ENCODE measurements at regions not wholly inside any gene's neighbourhood (a gene's known extent, or its start where the extent isn't known, plus 50 kb on each side); places are given as distances from the start of the nearest gene placed in this dataset.

DNA sequence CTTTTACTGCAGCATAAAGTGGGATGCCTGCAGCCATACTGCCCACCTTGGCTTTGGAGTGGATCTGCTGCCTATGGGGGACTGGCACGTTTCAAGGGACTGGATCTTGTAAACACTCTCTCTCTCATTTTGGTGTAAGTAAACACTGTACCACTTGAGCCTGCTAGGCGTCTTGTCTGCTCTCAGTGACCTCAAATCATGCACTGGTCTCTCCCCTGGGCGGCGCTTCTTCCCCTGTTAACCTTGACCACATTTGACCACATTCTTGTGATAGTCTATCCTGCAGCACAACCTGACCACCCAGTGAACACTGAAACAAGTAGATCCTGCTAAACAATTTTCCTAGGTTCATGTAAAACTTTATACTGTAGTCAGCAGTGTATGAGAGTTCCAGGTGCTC, 82.6 kb upstream of the HNMT start:
- 85 to 88% methylated on average over 4 of the region's 4 CpGs for WGBS, 2 donors
- no peak for ATAC-seq (ENCODE audit: low FRiP score)
- intact Hi-C loops (cut with DNase I): no loop called here
- H3K36me3 ChIP-seq (ENCODE audit: control insufficient read depth in 1 of 2, insufficient read depth in 2 of 2, low read length in 1 of 2): no peaks in the 10 kb centered on the region
- DNase-seq: no peak
- no peaks in the 10 kb centered on the region for H3K27me3 ChIP-seq (ENCODE audit: control insufficient read depth in 1 of 2, insufficient read depth in 2 of 2, low read length in 1 of 2)
- H3K4me1 ChIP-seq (ENCODE audit: control insufficient read depth in 1 of 2, insufficient read depth in 2 of 2, low read length in 2 of 2): no peaks in the 10 kb centered on the region
- no peak overlapping the region for H3K4me3 ChIP-seq (ENCODE audit: low read length in 2 of 2)
- H3K27ac ChIP-seq (ENCODE audit: low read depth in 1 of 2, low read length in 2 of 2): no peak overlapping the region
- peaks cover 6% of the 10 kb centered on the region for H3K9me3 ChIP-seq (ENCODE audit: control insufficient read depth, low read length)

DNA sequence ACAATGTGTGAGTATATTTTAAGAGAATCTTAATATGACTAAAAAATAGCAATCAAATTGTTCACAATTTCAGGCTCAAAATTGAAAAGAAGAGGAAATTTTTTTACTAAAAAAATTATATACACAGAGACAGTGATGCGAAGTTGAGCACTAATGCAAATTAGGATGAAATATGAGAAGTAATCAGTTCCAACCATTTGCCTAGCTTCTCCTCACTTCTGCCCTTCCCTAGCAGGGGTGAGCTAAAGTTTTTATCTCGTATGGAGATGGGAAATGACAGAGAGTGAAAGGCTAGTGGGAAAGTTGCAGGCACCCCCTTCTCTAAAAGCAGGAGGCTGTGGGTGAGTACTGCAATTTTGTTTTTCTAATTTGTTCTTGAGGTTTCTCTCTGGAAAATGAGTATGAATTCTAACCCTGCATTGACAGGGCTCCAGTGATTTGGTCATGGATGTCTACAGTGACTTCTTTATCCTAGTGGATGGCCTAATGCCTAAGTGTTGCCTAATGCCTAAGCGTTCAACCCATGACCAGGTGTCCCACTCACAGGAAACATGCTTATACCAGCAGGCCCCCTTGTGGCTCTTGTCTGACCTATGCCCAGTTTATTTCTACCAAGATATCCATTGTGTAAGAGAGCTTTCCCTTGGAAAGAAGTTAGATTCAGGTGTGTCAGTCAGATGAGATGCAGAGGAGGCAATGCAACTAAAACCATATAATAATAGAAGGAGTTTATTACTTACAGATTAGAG, 78.0 kb upstream of the HNMT start:
- WGBS, 2 donors: 65 to 67% methylated on average over 3 of the region's 3 CpGs
- no peak overlapping the region for H3K27ac ChIP-seq (ENCODE audit: low read depth in 1 of 2, low read length in 2 of 2)
- H3K27me3 ChIP-seq (ENCODE audit: control insufficient read depth in 1 of 2, insufficient read depth in 2 of 2, low read length in 1 of 2): no peaks in the 10 kb centered on the region
- intact Hi-C loops (cut with DNase I): no loop called here
- H3K9me3 ChIP-seq (ENCODE audit: control insufficient read depth, low read length): peaks cover 5% of the 10 kb centered on the region
- no peaks in the 10 kb centered on the region for H3K4me1 ChIP-seq (ENCODE audit: control insufficient read depth in 1 of 2, insufficient read depth in 2 of 2, low read length in 2 of 2)
- ATAC-seq (ENCODE audit: low FRiP score) (no peak), DNase-seq (no peak)
- H3K36me3 ChIP-seq (ENCODE audit: control insufficient read depth in 1 of 2, insufficient read depth in 2 of 2, low read length in 1 of 2): no peaks in the 10 kb centered on the region
- no peak overlapping the region for H3K4me3 ChIP-seq (ENCODE audit: low read length in 2 of 2)

DNA sequence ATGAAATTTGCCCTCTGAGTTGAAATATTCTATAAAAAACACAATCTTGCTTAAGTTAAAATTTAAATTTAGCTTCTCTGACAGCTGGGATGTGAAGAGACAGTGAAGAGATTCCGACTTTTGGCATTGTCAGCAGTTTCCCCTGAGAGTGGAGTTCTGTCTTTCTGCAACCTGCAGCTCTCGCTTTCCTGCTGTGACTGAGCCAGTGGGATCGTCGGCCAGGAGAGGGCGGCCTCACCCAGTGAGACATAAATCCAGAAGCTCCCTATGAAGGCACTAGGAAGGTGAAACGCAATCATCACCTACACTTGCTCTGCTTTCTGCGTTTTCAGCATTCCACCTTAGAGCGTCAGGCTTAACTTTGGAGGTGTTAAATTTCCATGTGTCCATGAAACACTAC, 75.4 kb upstream of the HNMT start:
- intact Hi-C loops (cut with DNase I): no loop called here
- no peak overlapping the region for H3K4me3 ChIP-seq (ENCODE audit: low read length in 2 of 2)
- H3K27ac ChIP-seq (ENCODE audit: low read depth in 1 of 2, low read length in 2 of 2): no peak overlapping the region
- ATAC-seq (ENCODE audit: low FRiP score) (no peak), DNase-seq (no peak)
- no peaks in the 10 kb centered on the region for H3K27me3 ChIP-seq (ENCODE audit: control insufficient read depth in 1 of 2, insufficient read depth in 2 of 2, low read length in 1 of 2)
- H3K36me3 ChIP-seq (ENCODE audit: control insufficient read depth in 1 of 2, insufficient read depth in 2 of 2, low read length in 1 of 2): no peaks in the 10 kb centered on the region
- H3K4me1 ChIP-seq (ENCODE audit: control insufficient read depth in 1 of 2, insufficient read depth in 2 of 2, low read length in 2 of 2): no peaks in the 10 kb centered on the region
- 23 to 24% methylated on average over 8 of the region's 8 CpGs for WGBS, 2 donors
- no peaks in the 10 kb centered on the region for H3K9me3 ChIP-seq (ENCODE audit: control insufficient read depth, low read length)

DNA sequence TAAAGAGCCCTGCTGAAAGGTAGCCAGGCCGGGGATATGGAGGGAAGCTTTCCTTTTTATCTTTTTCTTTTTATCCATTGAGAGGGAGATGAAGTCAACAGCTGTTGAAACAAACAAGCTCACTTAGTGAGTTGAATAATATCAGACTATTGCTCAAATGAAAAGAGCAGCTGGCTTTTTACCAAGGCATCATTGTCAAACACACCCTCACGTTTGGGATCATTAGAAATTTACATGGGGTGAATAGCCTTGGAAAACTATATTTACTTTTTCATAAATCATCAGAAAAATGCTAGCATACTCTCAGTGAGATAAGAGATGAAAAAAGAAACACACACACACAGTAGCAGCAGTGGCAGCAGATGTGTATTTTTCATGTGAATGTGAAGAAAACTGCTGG, 71.5 kb upstream of the HNMT start:
- 75 to 80% methylated on average over 2 of the region's 2 CpGs for WGBS, 2 donors

DNA sequence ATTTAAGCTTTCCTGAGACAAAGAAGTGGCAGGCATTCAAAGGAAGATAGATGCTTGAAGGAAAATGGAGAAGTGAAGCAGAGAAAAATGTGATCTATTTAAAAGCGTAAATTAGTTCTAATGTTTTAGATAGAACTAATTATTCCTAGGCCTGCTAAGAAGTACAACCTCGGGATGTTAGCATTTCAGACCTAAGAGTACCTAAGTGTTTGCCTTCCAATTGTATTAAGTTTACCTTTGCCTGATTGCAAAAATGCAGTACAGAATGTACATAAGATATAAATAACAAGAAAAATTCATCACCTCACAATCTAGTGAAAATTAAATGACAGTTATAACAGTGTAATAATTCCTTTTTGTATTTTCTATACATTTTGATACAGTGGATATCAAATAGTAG, 71.1 kb upstream of the HNMT start:
- no peaks in the 10 kb centered on the region for H3K4me1 ChIP-seq (ENCODE audit: control insufficient read depth in 1 of 2, insufficient read depth in 2 of 2, low read length in 2 of 2)
- WGBS, 2 donors: 88 to 94% methylated on average over 2 of the region's 2 CpGs
- no peak for ATAC-seq (ENCODE audit: low FRiP score)

More for the DNA sequence above, 71.5 kb upstream of the HNMT start:
- intact Hi-C loops (cut with DNase I): no loop called here
- Histone ChIP-seq H3K27ac (ENCODE audit: low read depth in 1 of 2, low read length in 2 of 2) (no peak overlapping the region), H3K36me3 (ENCODE audit: control insufficient read depth in 1 of 2, insufficient read depth in 2 of 2, low read length in 1 of 2) (no peaks in the 10 kb centered on the region), H3K4me3 (ENCODE audit: low read length in 2 of 2) (no peak overlapping the region), H3K4me1 (ENCODE audit: control insufficient read depth in 1 of 2, insufficient read depth in 2 of 2, low read length in 2 of 2) (no peaks in the 10 kb centered on the region), H3K27me3 (ENCODE audit: control insufficient read depth in 1 of 2, insufficient read depth in 2 of 2, low read length in 1 of 2) (no peaks in the 10 kb centered on the region), H3K9me3 (ENCODE audit: control insufficient read depth, low read length) (no peaks in the 10 kb centered on the region)
- no peak for DNase-seq
- no peak for ATAC-seq (ENCODE audit: low FRiP score)

DNA sequence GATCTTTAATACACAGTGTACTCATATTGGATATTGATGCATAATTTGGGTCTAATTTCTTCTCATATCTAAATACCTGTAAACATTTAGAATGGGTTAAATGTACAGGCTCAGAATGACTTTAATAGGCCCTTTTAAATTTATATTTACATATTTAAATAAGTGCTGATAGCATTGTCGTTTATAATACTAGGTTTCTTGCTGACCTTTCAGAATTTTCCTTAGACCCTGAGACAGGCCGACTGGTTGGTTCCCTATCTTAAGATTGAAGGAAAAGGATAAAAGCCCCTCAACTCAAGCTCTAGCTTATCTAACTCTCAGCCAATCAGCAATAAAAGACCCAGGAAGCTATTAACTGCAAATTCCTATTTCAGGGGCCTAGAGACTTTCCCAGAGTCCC, 67.8 kb upstream of the HNMT start:
- H3K36me3 ChIP-seq (ENCODE audit: control insufficient read depth in 1 of 2, insufficient read depth in 2 of 2, low read length in 1 of 2): no peaks in the 10 kb centered on the region
- no peaks in the 10 kb centered on the region for H3K27me3 ChIP-seq (ENCODE audit: control insufficient read depth in 1 of 2, insufficient read depth in 2 of 2, low read length in 1 of 2)
- H3K4me3 ChIP-seq (ENCODE audit: low read length in 2 of 2): no peak overlapping the region
- H3K9me3 ChIP-seq (ENCODE audit: control insufficient read depth, low read length): no peaks in the 10 kb centered on the region
- no peak for ATAC-seq (ENCODE audit: low FRiP score)
- no peak overlapping the region for H3K27ac ChIP-seq (ENCODE audit: low read depth in 1 of 2, low read length in 2 of 2)
- WGBS, 2 donors: 58 to 82% methylated on average over 2 of the region's 2 CpGs
- no peak for DNase-seq
- intact Hi-C loops (cut with DNase I): no loop called here
- H3K4me1 ChIP-seq (ENCODE audit: control insufficient read depth in 1 of 2, insufficient read depth in 2 of 2, low read length in 2 of 2): no peaks in the 10 kb centered on the region

More for the DNA sequence above, 71.1 kb upstream of the HNMT start:
- intact Hi-C loops (cut with DNase I): no loop called here
- Histone ChIP-seq H3K9me3 (ENCODE audit: control insufficient read depth, low read length) (no peaks in the 10 kb centered on the region), H3K36me3 (ENCODE audit: control insufficient read depth in 1 of 2, insufficient read depth in 2 of 2, low read length in 1 of 2) (no peaks in the 10 kb centered on the region), H3K27ac (ENCODE audit: low read depth in 1 of 2, low read length in 2 of 2) (no peak overlapping the region), H3K4me3 (ENCODE audit: low read length in 2 of 2) (no peak overlapping the region), H3K27me3 (ENCODE audit: control insufficient read depth in 1 of 2, insufficient read depth in 2 of 2, low read length in 1 of 2) (no peaks in the 10 kb centered on the region)
- no peak for DNase-seq

DNA sequence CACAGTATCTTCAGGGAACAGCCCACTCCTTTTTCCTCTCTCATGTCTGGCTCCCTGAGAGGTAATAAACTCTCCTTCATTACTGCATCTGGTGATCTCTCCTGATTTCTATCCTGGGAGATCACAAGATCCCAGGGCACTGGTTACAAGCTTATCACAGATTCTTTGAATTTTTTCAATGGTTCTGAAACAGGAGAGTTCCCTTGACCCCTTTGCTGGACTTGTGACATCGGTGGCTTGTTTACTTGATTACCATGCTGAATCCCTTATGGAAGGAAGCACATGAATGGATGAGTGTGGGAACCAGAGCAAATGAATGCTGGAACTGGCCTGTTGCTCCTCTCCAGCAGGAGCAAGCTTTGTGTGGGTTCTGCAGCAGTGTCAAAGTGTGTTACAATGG, 67.2 kb upstream of the HNMT start:
- no peak overlapping the region for H3K27ac ChIP-seq (ENCODE audit: low read depth in 1 of 2, low read length in 2 of 2)
- DNase-seq: no peak
- H3K4me1 ChIP-seq (ENCODE audit: control insufficient read depth in 1 of 2, insufficient read depth in 2 of 2, low read length in 2 of 2): no peaks in the 10 kb centered on the region
- no peaks in the 10 kb centered on the region for H3K36me3 ChIP-seq (ENCODE audit: control insufficient read depth in 1 of 2, insufficient read depth in 2 of 2, low read length in 1 of 2)
- ATAC-seq (ENCODE audit: low FRiP score): no peak
- intact Hi-C loops (cut with DNase I): no loop called here
- H3K4me3 ChIP-seq (ENCODE audit: low read length in 2 of 2): no peak overlapping the region
- no peaks in the 10 kb centered on the region for H3K9me3 ChIP-seq (ENCODE audit: control insufficient read depth, low read length)
- H3K27me3 ChIP-seq (ENCODE audit: control insufficient read depth in 1 of 2, insufficient read depth in 2 of 2, low read length in 1 of 2): no peaks in the 10 kb centered on the region
- 73 to 76% methylated on average over 1 of the region's 1 CpG for WGBS, 2 donors

DNA sequence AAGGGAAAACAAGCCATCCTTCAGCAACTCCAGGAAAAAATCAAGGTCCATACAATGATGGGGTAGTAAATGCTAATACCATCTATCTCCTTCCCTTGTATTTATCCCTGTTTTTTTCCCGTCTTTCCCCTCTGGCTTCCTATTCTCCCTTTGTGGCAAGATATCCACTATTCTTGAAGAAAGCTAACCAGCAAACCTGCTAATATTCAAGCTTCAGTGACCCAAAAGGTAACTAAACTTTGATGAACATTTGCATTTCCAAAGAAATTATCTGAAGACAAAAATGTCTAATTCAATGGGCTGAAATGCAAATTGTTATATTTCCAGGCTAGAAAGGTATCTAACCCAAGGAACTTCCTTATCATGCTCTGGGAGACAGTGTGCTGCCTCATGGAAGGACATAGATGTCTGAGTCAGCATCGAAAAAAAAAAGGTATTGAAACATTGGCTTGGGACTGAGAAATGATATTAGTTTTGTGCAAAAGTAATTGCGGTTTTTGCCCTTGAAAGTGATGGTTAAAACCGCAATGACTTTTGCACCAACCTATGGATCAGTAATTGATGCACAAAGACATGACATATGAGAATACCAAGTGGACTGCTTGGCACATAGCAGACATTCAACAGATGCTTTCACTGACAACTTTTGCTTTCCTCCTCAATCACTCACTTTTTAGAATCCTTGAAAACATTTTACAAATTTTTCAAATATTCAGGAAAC, 63.7 kb upstream of the HNMT start:
- no peaks in the 10 kb centered on the region for H3K27me3 ChIP-seq (ENCODE audit: control insufficient read depth in 1 of 2, insufficient read depth in 2 of 2, low read length in 1 of 2)
- no peaks in the 10 kb centered on the region for H3K4me1 ChIP-seq (ENCODE audit: control insufficient read depth in 1 of 2, insufficient read depth in 2 of 2, low read length in 2 of 2)
- DNase-seq (no peak), ATAC-seq (ENCODE audit: low FRiP score) (no peak)
- WGBS, 2 donors: 68 to 79% methylated on average over 4 of the region's 4 CpGs
- H3K9me3 ChIP-seq (ENCODE audit: control insufficient read depth, low read length): no peaks in the 10 kb centered on the region
- H3K36me3 ChIP-seq (ENCODE audit: control insufficient read depth in 1 of 2, insufficient read depth in 2 of 2, low read length in 1 of 2): no peaks in the 10 kb centered on the region
- intact Hi-C loops (cut with DNase I): no loop called here
- H3K4me3 ChIP-seq (ENCODE audit: low read length in 2 of 2): no peak overlapping the region
- no peak overlapping the region for H3K27ac ChIP-seq (ENCODE audit: low read depth in 1 of 2, low read length in 2 of 2)

DNA sequence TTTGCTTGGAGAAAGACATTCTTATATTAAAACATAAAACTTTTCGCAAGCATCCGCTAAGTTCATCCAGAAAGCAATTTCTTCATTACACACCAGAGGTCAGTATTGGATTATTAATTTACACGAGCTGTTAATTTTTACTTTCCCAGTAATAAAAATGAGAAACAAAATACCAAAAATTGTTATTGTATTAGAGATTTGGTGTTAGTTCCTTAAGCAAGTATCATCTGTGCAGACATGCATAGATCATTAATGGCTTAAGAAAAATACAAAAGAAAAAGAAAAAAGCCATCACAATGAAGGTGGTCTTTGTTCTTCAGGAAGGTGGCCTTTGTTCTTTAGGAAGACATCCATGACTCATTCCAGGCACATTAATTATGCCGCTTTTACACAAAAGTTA, 53.6 kb upstream of the HNMT start:
- Histone ChIP-seq H3K4me1 (ENCODE audit: control insufficient read depth in 1 of 2, insufficient read depth in 2 of 2, low read length in 2 of 2) (no peaks in the 10 kb centered on the region), H3K27ac (ENCODE audit: low read depth in 1 of 2, low read length in 2 of 2) (no peak overlapping the region), H3K27me3 (ENCODE audit: control insufficient read depth in 1 of 2, insufficient read depth in 2 of 2, low read length in 1 of 2) (no peaks in the 10 kb centered on the region), H3K9me3 (ENCODE audit: control insufficient read depth, low read length) (no peaks in the 10 kb centered on the region), H3K4me3 (ENCODE audit: low read length in 2 of 2) (no peak overlapping the region), H3K36me3 (ENCODE audit: control insufficient read depth in 1 of 2, insufficient read depth in 2 of 2, low read length in 1 of 2) (no peaks in the 10 kb centered on the region)
- intact Hi-C loops (cut with DNase I): loop anchor here (2.0 to 5.0 kb wide), 3 partner anchors 877 to 917 kb away; no protein-coding TSS in a partner anchor
- no peak for ATAC-seq (ENCODE audit: low FRiP score)
- no peak for DNase-seq
- WGBS, 2 donors: 20 to 28% methylated on average over 4 of the region's 4 CpGs

Data from aorta (tissue), 5 donors.